HUES48 (cell line): ENCODE measurements at regions not wholly inside any gene's neighbourhood (a gene's known extent, or its start where the extent isn't known, plus 50 kb on each side); places are given as distances from the start of the nearest gene placed in this dataset.

ENCODE experiments used
- H3K27ac ChIP-seq: one replicate; pipeline ENCODE4 v1.7.0; 2013; ENCODE audit warnings: low read depth, low read length, inconsistent platforms
- H3K27me3 ChIP-seq: 2 replicates; pipeline ENCODE4 v1.6.1; 2013; ENCODE audit warnings: mild to moderate bottlenecking, low read length; ENCODE audit not compliant: control insufficient read depth, insufficient read depth
- H3K36me3 ChIP-seq: 2 replicates; pipeline ENCODE4 v1.6.1; 2013; ENCODE audit warnings: low read length; ENCODE audit not compliant: control insufficient read depth, insufficient read depth
- H3K4me1 ChIP-seq: 2 replicates; pipeline ENCODE4 v1.6.1; 2013; ENCODE audit warnings: mild to moderate bottlenecking, low read length; ENCODE audit not compliant: control insufficient read depth, insufficient read depth
- H3K4me3 ChIP-seq: 2 replicates; pipeline ENCODE4 v1.5.1; 2013; ENCODE audit warnings: mild to moderate bottlenecking, low read depth, low read length
- H3K9ac ChIP-seq: 2 replicates; pipeline ENCODE4 v1.6.1; 2013; ENCODE audit warnings: mild to moderate bottlenecking, low read depth, low read length, moderate library complexity
- H3K9me3 ChIP-seq: 2 replicates; pipeline ENCODE4 v1.6.1; 2013; ENCODE audit warnings: low read length; ENCODE audit not compliant: control insufficient read depth, insufficient read depth

DNA sequence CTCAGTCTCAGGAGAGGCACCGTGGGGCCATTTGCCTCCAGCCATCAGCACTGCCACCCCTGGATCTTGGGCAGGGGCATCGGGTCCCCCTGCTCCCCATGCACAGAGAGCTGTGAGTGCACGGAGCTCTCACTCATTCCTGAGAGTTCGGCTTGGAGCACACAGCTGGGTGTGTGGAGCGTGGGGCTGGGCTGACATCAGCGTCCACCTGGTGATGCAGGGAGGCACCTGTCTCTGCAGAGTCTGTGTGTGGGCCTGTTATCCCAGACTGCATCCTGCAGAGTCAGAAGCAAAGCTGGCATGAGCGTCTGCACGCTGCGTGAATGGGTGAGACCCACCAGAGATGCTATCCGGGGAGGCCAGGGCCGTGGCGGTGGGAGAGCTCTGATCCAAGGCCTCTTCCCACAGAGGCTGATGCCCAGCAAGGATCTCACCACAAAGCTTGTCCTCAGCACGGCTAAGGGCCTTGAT is 248.8 kb upstream of the AFDN start:
- H3K9me3 ChIP-seq = no peaks in the 10 kb centered on the region
- no peak overlapping the region for H3K4me3 ChIP-seq
- no peak overlapping the region for H3K9ac ChIP-seq
- H3K36me3 ChIP-seq = no peaks in the 10 kb centered on the region
- no peak overlapping the region for H3K27ac ChIP-seq
- no peaks in the 10 kb centered on the region for H3K4me1 ChIP-seq
- H3K27me3 ChIP-seq = no peaks in the 10 kb centered on the region

DNA sequence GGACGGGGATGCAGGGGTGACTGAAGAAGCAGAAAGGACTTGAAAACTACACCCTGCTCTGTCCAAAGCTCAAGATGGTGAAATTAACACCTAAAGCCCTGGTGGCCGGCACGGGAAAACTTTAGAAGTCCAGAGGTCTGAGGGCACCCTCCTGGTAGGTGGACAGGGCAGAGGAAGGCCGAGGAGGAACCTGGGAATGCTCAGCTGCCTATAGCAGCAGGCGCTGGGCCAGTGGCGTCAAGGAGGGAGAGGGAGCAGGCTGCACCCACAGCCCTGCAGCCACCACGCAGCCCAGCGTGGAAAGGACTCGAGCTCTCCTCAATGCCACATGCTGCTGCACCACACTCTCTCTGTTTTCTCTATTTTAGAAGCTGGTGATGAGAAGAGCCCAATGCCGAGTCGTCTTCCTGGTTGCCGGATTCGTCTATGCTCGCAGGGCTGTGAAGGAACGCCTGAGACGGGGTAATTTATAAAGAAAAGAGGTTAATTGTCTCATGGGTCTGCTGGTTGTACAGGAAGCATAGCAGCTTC is 248.3 kb upstream of the AFDN start:
- H3K27ac ChIP-seq = no peak overlapping the region

DNA sequence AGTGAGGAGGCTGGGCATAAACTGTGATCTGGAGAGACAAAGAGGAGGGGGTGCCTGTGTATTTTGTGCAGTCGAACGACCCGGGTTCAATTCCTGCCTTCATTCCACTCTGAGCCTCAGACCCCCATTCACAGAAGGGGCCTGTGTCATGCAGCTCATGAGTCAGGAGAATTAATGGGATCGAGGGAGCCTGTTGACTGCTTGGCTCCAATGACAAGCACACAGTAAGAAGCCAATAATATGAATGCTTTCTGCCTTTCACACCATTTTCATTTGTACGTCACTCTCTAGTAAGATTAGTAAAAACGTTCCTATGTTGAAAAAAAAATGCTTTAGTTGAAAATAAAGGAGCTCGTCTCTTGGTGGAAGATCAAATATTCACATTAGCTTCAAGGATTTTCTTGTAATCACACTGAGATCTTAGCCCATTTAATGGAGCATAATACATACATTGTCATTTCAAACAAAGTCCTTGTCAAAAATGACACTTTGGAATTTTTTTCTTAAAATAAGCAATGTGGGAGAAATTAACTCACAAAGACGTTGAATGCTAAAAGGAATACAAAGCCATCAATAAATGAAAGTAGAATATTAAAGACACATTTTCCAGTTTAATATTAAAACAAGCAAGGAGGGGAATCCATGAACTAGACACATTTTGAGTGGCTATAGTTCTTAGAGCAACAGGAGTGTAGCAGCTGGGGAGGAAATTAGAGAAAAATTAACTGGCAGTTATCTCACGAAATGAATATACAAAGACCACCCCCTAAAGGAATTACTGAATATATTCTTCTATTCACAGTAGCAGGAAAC is 246.7 kb upstream of the AFDN start:
- no peak overlapping the region for H3K27ac ChIP-seq
- H3K9ac ChIP-seq = no peak overlapping the region
- no peaks in the 10 kb centered on the region for H3K36me3 ChIP-seq
- H3K4me1 ChIP-seq = no peaks in the 10 kb centered on the region
- H3K27me3 ChIP-seq = no peaks in the 10 kb centered on the region
- no peaks in the 10 kb centered on the region for H3K9me3 ChIP-seq
- no peak overlapping the region for H3K4me3 ChIP-seq

More for the DNA sequence above, 248.3 kb upstream of the AFDN start:
- Histone ChIP-seq H3K36me3 (no peaks in the 10 kb centered on the region), H3K27me3 (no peaks in the 10 kb centered on the region), H3K9me3 (no peaks in the 10 kb centered on the region), H3K9ac (no peak overlapping the region), H3K4me3 (no peak overlapping the region), H3K4me1 (no peaks in the 10 kb centered on the region)

DNA sequence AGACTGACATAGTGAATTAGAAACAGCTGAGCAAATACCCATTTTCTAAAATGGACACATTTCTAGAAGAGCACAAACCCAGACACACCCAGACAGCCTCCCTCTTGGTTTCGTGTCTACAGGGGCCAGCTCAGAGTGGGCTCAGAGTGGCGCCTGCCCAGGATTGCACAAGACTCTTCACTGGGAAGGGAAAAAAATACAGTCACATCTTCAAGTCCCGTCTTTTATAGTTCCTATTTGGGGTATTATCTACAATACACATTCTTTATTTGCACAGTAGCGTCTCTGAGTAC is 246.1 kb upstream of the AFDN start:
- Histone ChIP-seq H3K9me3 (no peaks in the 10 kb centered on the region), H3K27me3 (no peaks in the 10 kb centered on the region), H3K4me3 (no peak overlapping the region), H3K36me3 (no peaks in the 10 kb centered on the region), H3K9ac (no peak overlapping the region), H3K4me1 (no peaks in the 10 kb centered on the region), H3K27ac (no peak overlapping the region)

DNA sequence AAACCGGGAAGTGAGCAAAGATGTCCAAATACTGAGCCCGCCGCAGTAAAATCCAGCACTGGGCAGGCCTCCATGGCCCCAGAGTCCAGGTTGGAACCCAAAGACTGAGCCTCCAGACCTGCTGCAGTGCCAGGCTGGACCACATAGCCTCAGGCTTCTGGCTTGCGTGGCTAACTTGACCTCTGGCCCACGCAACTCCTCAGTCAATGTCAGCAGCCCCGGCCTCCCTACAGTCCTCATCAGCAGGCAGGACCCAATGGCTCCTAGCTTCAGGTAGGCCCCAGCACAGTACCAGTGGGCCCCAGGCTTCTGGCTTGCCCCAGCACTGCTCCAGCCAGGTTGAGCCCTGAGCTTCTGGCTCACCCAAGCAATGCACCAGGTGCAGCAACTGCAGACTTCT is 245.1 kb upstream of the AFDN start:
- no peak overlapping the region for H3K27ac ChIP-seq
- no peak overlapping the region for H3K9ac ChIP-seq
- H3K4me1 ChIP-seq = no peaks in the 10 kb centered on the region
- no peaks in the 10 kb centered on the region for H3K36me3 ChIP-seq
- no peaks in the 10 kb centered on the region for H3K9me3 ChIP-seq
- no peak overlapping the region for H3K4me3 ChIP-seq
- H3K27me3 ChIP-seq = no peaks in the 10 kb centered on the region

DNA sequence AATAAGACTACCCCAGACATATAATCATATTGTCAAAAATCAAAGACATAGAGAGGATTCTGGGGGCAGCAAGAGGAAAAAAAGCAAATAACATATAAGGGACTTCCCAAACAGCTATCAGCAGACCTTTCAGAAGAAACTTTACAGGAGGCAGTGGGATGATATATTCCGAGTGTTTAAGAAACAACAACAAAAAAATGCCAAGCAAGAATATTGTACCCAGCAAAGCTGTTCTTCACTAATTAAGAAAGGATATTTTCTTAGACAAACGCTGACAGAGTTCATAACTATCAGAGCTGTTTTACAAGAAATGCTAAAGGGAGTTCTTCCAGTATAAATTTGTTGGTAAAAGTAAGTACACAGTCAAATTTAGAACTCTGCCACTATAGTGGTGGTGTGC is 243.3 kb upstream of the AFDN start:
- Histone ChIP-seq H3K9ac (no peak overlapping the region), H3K9me3 (no peaks in the 10 kb centered on the region), H3K4me3 (no peak overlapping the region), H3K27ac (no peak overlapping the region), H3K27me3 (no peaks in the 10 kb centered on the region), H3K36me3 (no peaks in the 10 kb centered on the region), H3K4me1 (no peaks in the 10 kb centered on the region)

DNA sequence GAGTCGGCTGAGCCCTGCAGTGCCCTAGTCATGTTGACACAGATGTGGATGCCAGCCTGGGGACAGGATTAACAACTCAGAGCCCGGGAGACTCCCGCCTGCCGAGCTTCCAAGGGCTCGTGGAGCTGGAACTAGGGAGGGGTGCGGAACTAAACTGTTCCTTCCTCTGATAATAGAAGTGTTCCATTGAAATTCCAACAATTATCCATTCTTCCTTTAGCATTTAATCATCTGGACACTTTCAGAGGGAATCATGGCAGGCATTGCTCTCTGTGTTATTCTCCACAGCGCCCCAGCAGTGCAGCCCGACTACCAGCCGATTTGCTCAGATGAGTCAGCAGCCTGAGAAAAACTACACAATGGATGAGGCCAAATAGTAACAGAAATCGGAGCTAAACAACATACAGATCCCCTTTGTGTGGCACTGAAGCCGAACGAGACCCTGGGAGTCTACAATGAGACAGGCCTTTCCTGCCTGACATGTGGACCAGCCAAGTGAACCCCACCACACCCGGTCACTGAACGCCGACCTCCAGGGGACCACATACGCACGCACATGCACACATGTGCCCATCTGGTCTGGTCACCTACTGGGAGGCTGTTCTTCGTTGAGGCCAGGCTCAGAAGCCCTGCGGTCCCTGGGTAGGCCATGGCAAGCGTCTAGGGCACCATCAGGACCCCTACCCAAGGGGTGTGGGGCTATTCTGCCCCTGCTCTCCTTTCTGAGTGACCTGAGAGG is 238.4 kb upstream of the AFDN start:
- no peaks in the 10 kb centered on the region for H3K9me3 ChIP-seq

DNA sequence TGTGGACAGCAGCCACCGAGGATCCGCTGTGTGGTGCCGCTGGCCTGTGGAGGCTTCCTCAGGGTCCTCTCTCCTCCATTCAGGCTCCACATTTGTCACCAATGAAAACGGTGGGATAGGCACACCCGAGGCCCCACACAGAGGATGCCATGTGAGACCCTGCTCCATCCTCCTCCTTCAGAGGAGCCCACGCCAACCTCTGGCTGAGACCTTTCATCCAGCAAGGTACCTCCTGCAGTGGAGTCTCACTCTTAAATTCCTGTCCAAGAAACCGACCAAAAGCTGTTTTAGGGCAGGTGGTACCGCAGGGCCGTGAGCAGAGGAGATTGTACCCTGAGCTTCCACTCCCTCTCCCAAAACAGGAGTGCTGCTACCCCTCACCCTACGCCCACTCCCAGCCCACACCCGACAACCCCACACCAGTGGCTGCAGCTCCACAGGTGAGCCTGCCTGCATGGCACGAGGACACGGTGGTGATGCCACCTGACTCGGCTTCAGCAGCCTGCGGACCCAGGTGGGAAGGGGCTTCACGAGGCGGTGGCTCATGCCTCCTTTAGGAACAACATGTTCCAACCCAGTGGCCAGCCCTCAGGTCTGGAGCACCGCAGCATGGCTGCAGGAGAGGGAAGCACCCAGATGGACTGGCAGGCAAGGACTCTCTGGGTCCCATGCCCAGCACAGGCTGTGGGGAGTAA is 237.6 kb upstream of the AFDN start:
- Histone ChIP-seq H3K36me3 (no peaks in the 10 kb centered on the region), H3K9me3 (no peaks in the 10 kb centered on the region), H3K27ac (no peak overlapping the region), H3K4me1 (no peaks in the 10 kb centered on the region), H3K4me3 (no peak overlapping the region), H3K27me3 (no peaks in the 10 kb centered on the region), H3K9ac (no peak overlapping the region)

More for the DNA sequence above, 238.4 kb upstream of the AFDN start:
- H3K36me3 ChIP-seq = no peaks in the 10 kb centered on the region
- H3K27ac ChIP-seq = no peak overlapping the region
- H3K9ac ChIP-seq = no peak overlapping the region
- H3K27me3 ChIP-seq = no peaks in the 10 kb centered on the region
- no peaks in the 10 kb centered on the region for H3K4me1 ChIP-seq
- no peak overlapping the region for H3K4me3 ChIP-seq

DNA sequence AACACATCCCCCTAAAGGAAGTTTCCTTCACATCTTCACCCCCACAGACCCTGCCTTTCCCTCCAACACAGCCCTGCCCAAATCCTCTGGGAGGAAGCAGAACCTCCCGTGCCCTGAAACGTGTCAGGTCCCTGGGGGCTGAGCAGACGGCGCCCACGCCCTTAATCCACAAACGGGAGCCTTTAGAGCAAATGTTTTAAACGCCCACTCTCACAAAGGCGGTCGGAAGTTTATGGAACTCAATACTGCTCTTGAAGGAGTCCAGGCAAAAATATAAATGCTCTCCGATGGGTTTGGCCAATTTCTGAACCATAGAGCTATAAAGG is 237.1 kb upstream of the AFDN start:
- no peaks in the 10 kb centered on the region for H3K36me3 ChIP-seq
- no peaks in the 10 kb centered on the region for H3K27me3 ChIP-seq
- H3K4me3 ChIP-seq = no peak overlapping the region
- no peaks in the 10 kb centered on the region for H3K9me3 ChIP-seq
- no peak overlapping the region for H3K9ac ChIP-seq
- no peak overlapping the region for H3K27ac ChIP-seq
- no peaks in the 10 kb centered on the region for H3K4me1 ChIP-seq

DNA sequence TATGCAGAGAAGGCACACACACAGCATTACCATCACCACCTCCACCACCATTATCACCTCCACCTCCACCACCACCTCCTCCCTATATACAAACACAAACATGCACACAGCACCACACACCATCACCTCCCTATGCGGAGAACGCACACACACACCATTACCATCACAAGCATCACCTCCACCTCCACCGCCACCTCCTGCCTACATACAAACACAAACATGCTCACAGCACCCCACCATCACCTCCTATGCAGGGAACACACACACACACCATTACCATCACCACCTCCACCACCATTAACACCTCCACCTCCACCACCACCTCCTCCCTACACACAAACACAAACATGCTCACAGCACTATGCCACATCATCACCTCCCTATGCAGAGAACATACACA is 236.5 kb upstream of the AFDN start:
- Histone ChIP-seq H3K4me1 (no peaks in the 10 kb centered on the region), H3K9ac (no peak overlapping the region), H3K36me3 (no peaks in the 10 kb centered on the region), H3K9me3 (no peaks in the 10 kb centered on the region), H3K4me3 (no peak overlapping the region), H3K27ac (no peak overlapping the region), H3K27me3 (no peaks in the 10 kb centered on the region)
